ENCODE measurements at regions not wholly inside any gene's neighbourhood (a gene's known extent, or its start where the extent isn't known, plus 50 kb on each side); places are given as distances from the start of the nearest gene placed in this dataset.

GRCh38 chr12:87121896-87122295 lies 865.7 kb upstream of the MGAT4C start:
- no peak for TF ChIP-seq YY1 (IDR thresholded peaks at IDR 0.05; ENCODE audit: insufficient read depth, insufficient read length)
- no peak for TF ChIP-seq SUZ12 (IDR thresholded peaks at IDR 0.05; ENCODE audit: extremely low read depth, insufficient read depth, insufficient read length)
